GM12872 (cell line): ENCODE measurements at regions not wholly inside any gene's neighbourhood (a gene's known extent, or its start where the extent isn't known, plus 50 kb on each side); places are given as distances from the start of the nearest gene placed in this dataset.

Source experiments
- CTCF ChIP-seq: IDR thresholded peaks from 3 replicates; pipeline ENCODE4 v1.5.1; 2011; ENCODE audit warnings: low read depth, mild to moderate bottlenecking, low read length, moderate library complexity; ENCODE audit not compliant: insufficient read depth

GRCh38 chr12:29032446-29032845 is 116.6 kb upstream of the FAR2 start:
- no peak for TF ChIP-seq CTCF

GRCh38 chr12:29033519-29033918 is 115.6 kb upstream of the FAR2 start:
- no peak for TF ChIP-seq CTCF

- TF ChIP-seq CTCF = no peak
Measured at GRCh38 chr12:29035112-29035511, 114.0 kb upstream of the FAR2 start.

GRCh38 chr12:29039013-29039412 is 110.1 kb upstream of the FAR2 start:
- TF ChIP-seq CTCF = no peak

- no peak for TF ChIP-seq CTCF
Measured at GRCh38 chr12:29041621-29042020, 107.5 kb upstream of the FAR2 start.

- TF ChIP-seq CTCF = no peak
Measured at GRCh38 chr12:29043069-29043468, 106.0 kb upstream of the FAR2 start.

- TF ChIP-seq CTCF = no peak
Measured at GRCh38 chr12:29044799-29045198, 104.3 kb upstream of the FAR2 start.

- no peak for TF ChIP-seq CTCF
Measured at GRCh38 chr12:29048787-29049186, 100.3 kb upstream of the FAR2 start.
